B cell (primary cell): ENCODE measurements at regions not wholly inside any gene's neighbourhood (a gene's known extent, or its start where the extent isn't known, plus 50 kb on each side); places are given as distances from the start of the nearest gene placed in this dataset.

Source experiments
- ATAC-seq: fragments of 200-7000 bp; cut with Tn5 transposase; one replicate; pipeline ENCODE4 v1.10.0; 2021; ENCODE audit warnings: low read depth, mild to moderate bottlenecking, moderate number of reproducible peaks, moderate library complexity
- CTCF ChIA-PET: fragments of 350-600 bp; sonication (Branson Sonifier 250); formaldehyde crosslinking; loops from one replicate; lab custom pipeline; 2021; ENCODE audit warnings: antibody characterized with exemption, inconsistent platforms; lab: Charles Lee
- POLR2A ChIA-PET: fragments of 350-600 bp; sonication (Branson Sonifier 250); formaldehyde crosslinking; loops from one replicate; lab custom pipeline; 2021; ENCODE audit warnings: antibody characterized with exemption; lab: Charles Lee
- DNase-seq: peaks from one replicate; pipeline ENCODE4 v3.0.0; 2013
- H2AFZ ChIP-seq: 2 replicates; pipeline ENCODE4 v1.6.1; 2012; ENCODE audit warnings: mild to moderate bottlenecking, low read depth, low read length; ENCODE audit not compliant: insufficient read depth, poor library complexity, severe bottlenecking
- H3K27ac ChIP-seq, 2 donors: 1 replicate in 1 of 2; 2 replicates in 1 of 2; pipeline ENCODE4 v1.5.1; 2012 to 2013; ENCODE audit warnings: low read length in 2 of 2, mild to moderate bottlenecking in 2 of 2, moderate library complexity in 1 of 2
- H3K27me3 ChIP-seq, 4 experiments: fragments of 200-600 bp in 1 of 4; sonication (generic) in 1 of 4; replicated peaks in 1 of 4; 1 replicate in 2 of 4; 2 replicates in 2 of 4; pipeline versions ENCODE4 v1.6.1 to v1.7.0; 2013 to 2016; ENCODE audit warnings: low read length in 3 of 4, mild to moderate bottlenecking in 2 of 4, mixed read lengths in 1 of 4, moderate library complexity in 1 of 4; ENCODE audit not compliant: insufficient read depth in 4 of 4, control insufficient read depth in 3 of 4; ENCODE audit errors: control extremely low read depth in 1 of 4
- H3K36me3 ChIP-seq, 2 experiments: replicated peaks in 1 of 2; 1 replicate in 1 of 2; 2 replicates in 1 of 2; pipeline versions ENCODE4 v1.6.1 to v1.7.1; 2013; ENCODE audit warnings: low read length in 1 of 2; ENCODE audit not compliant: insufficient read depth in 2 of 2, control insufficient read depth in 1 of 2; ENCODE audit errors: control extremely low read depth in 1 of 2, extremely low read depth in 1 of 2
- H3K4me1 ChIP-seq, 2 donors: fragments of 200-600 bp in 1 of 2; sonication (generic) in 1 of 2; 1 replicate in 1 of 2; 2 replicates in 1 of 2; pipeline versions ENCODE4 v1.5.1 to v1.6.1; 2013 to 2017; ENCODE audit warnings: low read length in 2 of 2; ENCODE audit not compliant: control insufficient read depth in 2 of 2, insufficient read depth in 2 of 2
- H3K4me2 ChIP-seq: replicated peaks from 2 replicates; pipeline ENCODE3; 2012; ENCODE audit warnings: mild to moderate bottlenecking, low read depth, low read length; ENCODE audit not compliant: poor library complexity, severe bottlenecking
- H3K4me3 ChIP-seq, 5 experiments: fragments of 200-600 bp in 1 of 5; sonication (generic) in 1 of 5; 1 replicate in 3 of 5; 2 replicates in 2 of 5; pipeline versions ENCODE4 v1.5.1 to v1.7.0; 2011 to 2016; ENCODE audit warnings: low read length in 4 of 5, mild to moderate bottlenecking in 4 of 5, low read depth in 2 of 5, control low read depth in 1 of 5, moderate library complexity in 1 of 5; ENCODE audit not compliant: insufficient read depth in 1 of 5; ENCODE audit errors: control extremely low read depth in 1 of 5, extremely low read depth in 1 of 5
- H3K79me2 ChIP-seq: fragments of 200-600 bp; sonication (generic); one replicate; pipeline ENCODE4 v1.6.0; 2016; ENCODE audit warnings: low read length; ENCODE audit not compliant: control insufficient read depth, insufficient read depth
- H3K9ac ChIP-seq: fragments of 200-600 bp; sonication (generic); 2 replicates; pipeline ENCODE4 v1.6.1; 2017; ENCODE audit warnings: mild to moderate bottlenecking, low read length, moderate library complexity
- H3K9me3 ChIP-seq, 3 donors: one replicate each; pipeline versions ENCODE4 v1.6.1 to v1.7.1; 2013; ENCODE audit warnings: low read length in 2 of 3; ENCODE audit not compliant: control insufficient read depth in 2 of 3, insufficient read depth in 1 of 3; ENCODE audit errors: control extremely low read depth in 1 of 3
- H4K20me1 ChIP-seq: 2 replicates; pipeline ENCODE4 v1.6.0; 2012; ENCODE audit warnings: mild to moderate bottlenecking, low read length; ENCODE audit not compliant: insufficient read depth, control insufficient read depth, poor library complexity, severe bottlenecking
- H3K27ac Mint-ChIP-seq: one replicate; pipeline ENCODE4 v1.8.0; 2021; ENCODE audit warnings: mixed read lengths
- H3K27me3 Mint-ChIP-seq: one replicate; pipeline ENCODE4 v1.8.0; 2021; ENCODE audit warnings: mixed read lengths
- H3K4me1 Mint-ChIP-seq: one replicate; pipeline ENCODE4 v1.8.0; 2021; ENCODE audit warnings: mixed read lengths
- H3K4me3 Mint-ChIP-seq: one replicate; pipeline ENCODE4 v1.8.0; 2021; ENCODE audit warnings: mixed read lengths
- H3K9me3 Mint-ChIP-seq: one replicate; pipeline ENCODE4 v1.8.0; 2022; ENCODE audit warnings: mixed read lengths; ENCODE audit not compliant: insufficient read depth
- EZH2 ChIP-seq: IDR thresholded peaks from 2 replicates; pipeline ENCODE4 v1.6.1; 2012; ENCODE audit warnings: borderline replicate concordance, low read depth, mild to moderate bottlenecking, moderate library complexity, low read length; ENCODE audit not compliant: insufficient read depth, poor library complexity, severe bottlenecking
- WGBS: methylation state at CpG from one replicate; pipeline ENCODE4 v1.1.5; 2013; ENCODE audit warnings: missing lambda C conversion rate; ENCODE audit not compliant: insufficient coverage; 5-methylcytosine and 5-hydroxymethylcytosine counted together
- intact Hi-C: fragments of 100-400 bp; cut with micrococcal nuclease; formaldehyde crosslinking; loops from one replicate; pipeline ENCODE4 v1.10.0; 2022
- TF ChIP-seq, protein P1 (sequence below): fragments of 200-600 bp; IDR thresholded peaks from one replicate; pipeline ENCODE4 v1.8.0; 2022; ENCODE audit warnings: antibody characterized with exemption, mild to moderate bottlenecking

DNA sequence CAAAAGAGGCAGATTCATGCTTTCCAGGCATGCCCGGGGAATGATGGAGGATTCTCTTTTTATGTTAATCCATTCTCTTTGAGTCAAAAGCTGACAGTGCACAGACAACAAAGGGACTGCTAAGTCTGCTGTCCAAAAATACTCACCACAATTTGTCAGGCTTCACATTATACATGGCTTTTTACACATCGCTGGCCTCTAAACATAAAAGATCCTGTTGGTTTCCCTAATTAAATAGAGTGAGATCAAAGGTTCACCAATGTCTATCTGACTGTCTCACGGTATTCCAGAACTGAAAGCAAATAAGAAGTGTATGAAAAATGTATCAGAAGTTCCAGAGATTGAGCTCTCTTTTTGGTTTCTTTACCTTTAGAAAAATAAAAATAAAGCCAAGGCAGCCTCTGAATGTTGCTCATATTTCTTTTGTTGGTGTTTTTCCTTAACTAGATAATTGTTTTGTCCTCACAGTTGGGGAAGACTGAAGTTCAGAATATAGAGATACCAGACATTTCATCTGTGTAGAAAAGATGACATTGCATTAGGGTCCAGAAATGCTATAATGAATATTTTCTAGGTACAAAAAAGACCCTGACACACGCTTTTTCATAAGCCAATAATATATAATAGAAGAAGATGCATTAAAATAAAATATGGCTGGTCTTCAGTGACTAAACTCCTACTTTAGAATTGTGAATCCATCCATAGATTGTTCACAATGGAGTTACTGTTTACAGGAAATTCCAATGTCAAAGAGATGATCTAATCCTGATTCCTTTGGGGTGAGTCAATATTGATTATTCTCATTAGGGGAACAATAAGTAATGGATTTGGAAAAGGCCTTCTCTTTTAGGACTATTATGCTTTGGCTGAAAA, 688.2 kb upstream of the CDH6 start:
- H3K9me3 Mint-ChIP-seq, result peaks cover 2% of the 10 kb centered on the region
- no peaks in the 10 kb centered on the region for H3K4me1 Mint-ChIP-seq
- POLR2A ChIA-PET, result no interaction called here
- Histone ChIP-seq H3K27ac (no peak overlapping the region), H3K9ac (no peak overlapping the region), H3K79me2 (no peaks in the 10 kb centered on the region), H2AFZ (no peak overlapping the region), H3K4me2 (no peak overlapping the region), H3K36me3 (no peaks in the 10 kb centered on the region), H4K20me1 (no peaks in the 10 kb centered on the region), H3K27me3 (no peaks in the 10 kb centered on the region), H3K9me3 (peaks cover 0 to 2% (median 0%) of the 10 kb centered on the region in 3 donors), H3K4me1 (no peaks in the 10 kb centered on the region), H3K4me3 (no peak overlapping the region)
- CTCF ChIA-PET, result no interaction called here
- DNase-seq, result no peak
- no CpG with 5 or more reads among the region's 4 CpGs for WGBS
- ATAC-seq, result no peak
- H3K27ac Mint-ChIP-seq, result no peak overlapping the region
- H3K4me3 Mint-ChIP-seq, result no peak overlapping the region
- intact Hi-C loops, result no loop called here
- TF ChIP-seq EZH2, result no peak
- TF ChIP-seq, protein P1, sequence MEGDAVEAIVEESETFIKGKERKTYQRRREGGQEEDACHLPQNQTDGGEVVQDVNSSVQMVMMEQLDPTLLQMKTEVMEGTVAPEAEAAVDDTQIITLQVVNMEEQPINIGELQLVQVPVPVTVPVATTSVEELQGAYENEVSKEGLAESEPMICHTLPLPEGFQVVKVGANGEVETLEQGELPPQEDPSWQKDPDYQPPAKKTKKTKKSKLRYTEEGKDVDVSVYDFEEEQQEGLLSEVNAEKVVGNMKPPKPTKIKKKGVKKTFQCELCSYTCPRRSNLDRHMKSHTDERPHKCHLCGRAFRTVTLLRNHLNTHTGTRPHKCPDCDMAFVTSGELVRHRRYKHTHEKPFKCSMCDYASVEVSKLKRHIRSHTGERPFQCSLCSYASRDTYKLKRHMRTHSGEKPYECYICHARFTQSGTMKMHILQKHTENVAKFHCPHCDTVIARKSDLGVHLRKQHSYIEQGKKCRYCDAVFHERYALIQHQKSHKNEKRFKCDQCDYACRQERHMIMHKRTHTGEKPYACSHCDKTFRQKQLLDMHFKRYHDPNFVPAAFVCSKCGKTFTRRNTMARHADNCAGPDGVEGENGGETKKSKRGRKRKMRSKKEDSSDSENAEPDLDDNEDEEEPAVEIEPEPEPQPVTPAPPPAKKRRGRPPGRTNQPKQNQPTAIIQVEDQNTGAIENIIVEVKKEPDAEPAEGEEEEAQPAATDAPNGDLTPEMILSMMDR, result no peak
- no peaks in the 10 kb centered on the region for H3K27me3 Mint-ChIP-seq

DNA sequence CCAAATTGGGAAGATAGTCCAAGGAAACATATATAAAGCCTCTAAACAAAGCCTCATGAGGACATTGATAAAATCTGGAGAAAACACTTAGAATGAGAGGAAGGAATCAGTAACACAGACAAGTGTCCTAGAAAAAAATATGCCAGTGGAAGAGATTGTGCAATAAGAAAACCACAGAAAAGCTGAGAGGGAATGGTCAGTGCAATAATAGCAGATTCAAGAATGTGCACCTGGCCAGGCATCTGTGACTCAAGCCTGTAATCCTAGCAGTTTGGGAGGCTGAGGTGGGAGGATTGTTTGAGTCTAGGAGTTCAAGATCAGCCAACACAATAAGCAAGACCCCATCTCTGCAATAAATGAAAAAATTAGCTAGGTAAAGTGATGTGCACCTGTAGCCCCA, 691.2 kb upstream of the CDH6 start:
- Histone ChIP-seq H3K4me1 (no peaks in the 10 kb centered on the region), H3K9me3 (peaks cover 0 to 4% (median 0%) of the 10 kb centered on the region in 3 donors), H3K36me3 (no peaks in the 10 kb centered on the region), H3K27me3 (no peaks in the 10 kb centered on the region), H3K79me2 (no peaks in the 10 kb centered on the region), H3K9ac (no peak overlapping the region), H2AFZ (no peak overlapping the region), H3K4me3 (no peak overlapping the region), H4K20me1 (no peaks in the 10 kb centered on the region), H3K27ac (no peak overlapping the region), H3K4me2 (no peak overlapping the region)
- no peak for ATAC-seq
- no peak overlapping the region for H3K27ac Mint-ChIP-seq
- no peaks in the 10 kb centered on the region for H3K9me3 Mint-ChIP-seq
- POLR2A ChIA-PET, result no interaction called here
- no peak for DNase-seq
- no peaks in the 10 kb centered on the region for H3K27me3 Mint-ChIP-seq
- intact Hi-C loops, result no loop called here
- TF ChIP-seq, protein P1, result no peak
- TF ChIP-seq EZH2, result no peak
- H3K4me3 Mint-ChIP-seq, result no peak overlapping the region
- CTCF ChIA-PET, result no interaction called here
- H3K4me1 Mint-ChIP-seq, result no peaks in the 10 kb centered on the region
